H1 (cell line): ENCODE measurements at regions not wholly inside any gene's neighbourhood (a gene's known extent, or its start where the extent isn't known, plus 50 kb on each side); places are given as distances from the start of the nearest gene placed in this dataset.

Experiments used
- CTCF ChIA-PET: fragments of 300-600 bp; sonication (Branson Sonifier 250); formaldehyde crosslinking; loops from one replicate; lab custom pipeline; 2021; ENCODE audit not compliant: partially characterized antibody; lab: Charles Lee
- POLR2A ChIA-PET: fragments of 300-600 bp; sonication (Branson Sonifier 250); formaldehyde crosslinking; loops from one replicate; lab custom pipeline; 2021; ENCODE audit warnings: inconsistent platforms; ENCODE audit not compliant: partially characterized antibody; lab: Charles Lee
- DNase-seq, 2 experiments: peaks; one replicate each; pipeline versions ENCODE4 v3.0.0 to v3.0.0-alpha.2; 2010 to 2022; ENCODE audit warnings: low spot score in 2 of 2, low read depth in 1 of 2, mixed read lengths in 1 of 2
- FAIRE-seq: peaks from 2 replicates; lab custom pipeline; 2011; peaks lifted over from hg19 to GRCh38; lab: Jason Lieb, UNC
- H2AFZ ChIP-seq: 2 replicates; pipeline ENCODE4 v1.8.1; 2012; ENCODE audit warnings: low read length, inconsistent platforms
- H2AK5ac ChIP-seq: 2 replicates; pipeline ENCODE4 v1.6.1; 2013; ENCODE audit warnings: low read depth, low read length
- H2BK120ac ChIP-seq: replicated peaks from 2 replicates; pipeline ENCODE3; 2013; ENCODE audit warnings: low read depth, low read length, inconsistent platforms
- H2BK12ac ChIP-seq: 2 replicates; pipeline ENCODE4 v1.6.1; 2013; ENCODE audit warnings: low read depth, low read length
- H2BK15ac ChIP-seq: 2 replicates; pipeline ENCODE4 v1.6.1; 2013; ENCODE audit warnings: low read length
- H2BK20ac ChIP-seq: 2 replicates; pipeline ENCODE4 v1.6.1; 2013; ENCODE audit warnings: low read length
- H2BK5ac ChIP-seq: 2 replicates; pipeline ENCODE4 v1.6.1; 2013; ENCODE audit warnings: low read depth, low read length
- H3K14ac ChIP-seq: 2 replicates; pipeline ENCODE4 v1.6.1; 2013; ENCODE audit warnings: inconsistent platforms; ENCODE audit not compliant: insufficient read length
- H3K18ac ChIP-seq: 2 replicates; pipeline ENCODE4 v1.6.1; 2013; ENCODE audit warnings: low read length; ENCODE audit errors: extremely low read depth
- H3K23ac ChIP-seq: 2 replicates; pipeline ENCODE4 v1.6.1; 2013; ENCODE audit warnings: inconsistent platforms; ENCODE audit not compliant: insufficient read length
- H3K23me2 ChIP-seq: 2 replicates; pipeline ENCODE4 v1.6.1; 2013; ENCODE audit warnings: low read depth, low read length
- H3K27ac ChIP-seq: 2 replicates; pipeline ENCODE4 v1.6.1; 2011; ENCODE audit warnings: low read depth, low read length, inconsistent platforms
- H3K27me3 ChIP-seq, 4 experiments: replicated peaks in 1 of 4; 1 replicate in 1 of 4; 2 replicates in 3 of 4; pipeline versions ENCODE4 v1.6.1 to v1.8.1; 2011 to 2013; ENCODE audit warnings: low read length in 3 of 4, mild to moderate bottlenecking in 3 of 4, inconsistent platforms in 2 of 4, mixed read lengths in 2 of 4, moderate library complexity in 1 of 4; ENCODE audit not compliant: control insufficient read depth in 3 of 4, insufficient read depth in 3 of 4; ENCODE audit errors: extremely low read depth in 1 of 4
- H3K36me3 ChIP-seq, 4 experiments: 2 replicates each; pipeline versions ENCODE4 v1.6.1 to v1.8.1; 2011 to 2013; ENCODE audit warnings: mild to moderate bottlenecking in 4 of 4, low read length in 3 of 4, moderate library complexity in 2 of 4, control low read depth in 1 of 4, inconsistent platforms in 1 of 4; ENCODE audit not compliant: insufficient read depth in 4 of 4, control insufficient read depth in 2 of 4
- H3K4ac ChIP-seq: replicated peaks from 2 replicates; pipeline ENCODE3; 2013; ENCODE audit warnings: low read length, low read depth, mixed read lengths, inconsistent platforms; ENCODE audit not compliant: insufficient read length
- H3K4me1 ChIP-seq, 4 experiments: replicated peaks in 1 of 4; 1 replicate in 1 of 4; 2 replicates in 3 of 4; pipeline versions ENCODE4 v1.6.1 to v1.8.1; 2011 to 2013; ENCODE audit warnings: low read length in 3 of 4, inconsistent platforms in 2 of 4, mixed read lengths in 1 of 4; ENCODE audit not compliant: insufficient read depth in 4 of 4, control insufficient read depth in 3 of 4
- H3K4me2 ChIP-seq, 2 experiments: 2 replicates each; pipeline versions ENCODE4 v1.6.1 to v1.8.1; 2011 to 2013; ENCODE audit warnings: low read depth in 2 of 2, low read length in 2 of 2, control low read depth in 1 of 2, inconsistent platforms in 1 of 2, mild to moderate bottlenecking in 1 of 2; ENCODE audit not compliant: insufficient read depth in 1 of 2
- H3K4me3 ChIP-seq, 4 experiments: fragments of 200-600, 300-600 bp in 1 of 4; sonication (generic), shearing (Covaris generic), sonication (Bioruptor Twin) in 1 of 4; 2 replicates each; pipeline versions ENCODE4 v1.5.1 to v1.8.1; 2011 to 2016; ENCODE audit warnings: low read length in 4 of 4, low read depth in 3 of 4, control low read depth in 2 of 4, inconsistent platforms in 2 of 4, mild to moderate bottlenecking in 2 of 4, mixed read lengths in 1 of 4, moderate library complexity in 1 of 4; ENCODE audit not compliant: insufficient read depth in 2 of 4; ENCODE audit errors: extremely low read depth in 1 of 4
- H3K56ac ChIP-seq: replicated peaks from 2 replicates; pipeline ENCODE3; 2013; ENCODE audit warnings: low read depth, mild to moderate bottlenecking, mixed read lengths, low read length, inconsistent platforms; ENCODE audit not compliant: insufficient read length
- H3K79me1 ChIP-seq: 2 replicates; pipeline ENCODE4 v1.6.1; 2013; ENCODE audit warnings: low read depth, low read length, control low read depth
- H3K79me2 ChIP-seq, 2 experiments: 2 replicates each; pipeline versions ENCODE4 v1.6.1 to v1.8.1; 2012 to 2013; ENCODE audit warnings: low read length in 2 of 2, mild to moderate bottlenecking in 2 of 2, inconsistent platforms in 1 of 2; ENCODE audit not compliant: insufficient read depth in 2 of 2, control insufficient read depth in 1 of 2
- H3K9ac ChIP-seq, 4 experiments: replicated peaks in 1 of 4; 1 replicate in 1 of 4; 2 replicates in 3 of 4; pipeline versions ENCODE4 v1.6.1 to v1.8.1; 2011 to 2013; ENCODE audit warnings: low read depth in 3 of 4, low read length in 3 of 4, control low read depth in 2 of 4, mild to moderate bottlenecking in 2 of 4, moderate library complexity in 2 of 4, inconsistent platforms in 1 of 4; ENCODE audit errors: extremely low read depth in 1 of 4
- H3K9me3 ChIP-seq, 2 experiments: 2 replicates each; pipeline versions ENCODE4 v1.6.1 to v1.8.1; 2012 to 2013; ENCODE audit warnings: mild to moderate bottlenecking in 2 of 2, moderate library complexity in 2 of 2, control low read depth in 1 of 2, inconsistent platforms in 1 of 2, low read depth in 1 of 2, low read length in 1 of 2, mixed read lengths in 1 of 2; ENCODE audit not compliant: insufficient read depth in 2 of 2
- H4K20me1 ChIP-seq, 2 experiments: replicated peaks in 1 of 2; 2 replicates each; pipeline versions ENCODE3 to v1.8.1; 2011 to 2013; ENCODE audit warnings: inconsistent platforms in 2 of 2, low read length in 2 of 2, mild to moderate bottlenecking in 1 of 2; ENCODE audit not compliant: insufficient read depth in 2 of 2, control insufficient read depth in 1 of 2
- H4K5ac ChIP-seq: 2 replicates; pipeline ENCODE4 v1.6.1; 2013; ENCODE audit warnings: low read length, low read depth, mixed read lengths, inconsistent platforms; ENCODE audit not compliant: insufficient read length
- H4K8ac ChIP-seq: 2 replicates; pipeline ENCODE4 v1.8.0; 2013; ENCODE audit warnings: mild to moderate bottlenecking, moderate library complexity, low read length, inconsistent platforms; ENCODE audit not compliant: insufficient read depth; ENCODE audit errors: extremely low read depth
- H4K91ac ChIP-seq: replicated peaks from 2 replicates; pipeline ENCODE3; 2013; ENCODE audit warnings: low read length, mixed read lengths, inconsistent platforms; ENCODE audit not compliant: insufficient read length
- CBX8 ChIP-seq: fragments of 300-800, 300-1000 bp; sonication (generic); IDR thresholded peaks from 2 replicates; pipeline ENCODE4 v1.7.1; 2016; ENCODE audit warnings: low read depth, low read length, borderline replicate concordance
- CEBPB ChIP-seq: IDR thresholded peaks from 2 replicates; pipeline ENCODE4 v1.6.1; 2012; ENCODE audit warnings: low read depth, low read length
- CHD2 ChIP-seq: IDR thresholded peaks from 2 replicates; pipeline ENCODE4 v1.6.1; 2012; ENCODE audit warnings: low read length, improper control_type of control experiment
- GABPA ChIP-seq: IDR thresholded peaks from 2 replicates; pipeline ENCODE4 v1.6.1; 2011; ENCODE audit warnings: mild to moderate bottlenecking, low read length, moderate library complexity, borderline replicate concordance; ENCODE audit not compliant: insufficient read depth
- KDM4A ChIP-seq: IDR thresholded peaks from one replicate; pipeline ENCODE4 v1.7.1; 2012; ENCODE audit warnings: low read depth, mild to moderate bottlenecking, moderate library complexity, low read length, inconsistent platforms; ENCODE audit not compliant: severe bottlenecking
- MAX ChIP-seq: IDR thresholded peaks from 2 replicates; pipeline ENCODE4 v1.6.1; 2012; ENCODE audit warnings: inconsistent platforms
- POU5F1 ChIP-seq: IDR thresholded peaks from 2 replicates; pipeline ENCODE4 v1.6.1; 2011; ENCODE audit warnings: low read depth, mild to moderate bottlenecking, low read length, moderate library complexity
- RAD21 ChIP-seq, 2 experiments: IDR thresholded peaks in 1 of 2; conservative IDR thresholded peaks in 1 of 2; 2 replicates each; pipeline ENCODE4 v1.6.1; 2011; ENCODE audit warnings: low read depth in 2 of 2, low read length in 2 of 2, improper control_type of control experiment in 1 of 2, inconsistent platforms in 1 of 2, mild to moderate bottlenecking in 1 of 2, moderate library complexity in 1 of 2
- RBBP5 ChIP-seq: IDR thresholded peaks from 2 replicates; pipeline ENCODE4 v1.7.1; 2012; ENCODE audit warnings: low read depth, mild to moderate bottlenecking, inconsistent platforms, low read length, moderate library complexity, borderline replicate concordance
- SP2 ChIP-seq: IDR thresholded peaks from 2 replicates; pipeline ENCODE4 v1.6.1; 2012; ENCODE audit warnings: mild to moderate bottlenecking, low read length, inconsistent platforms
- SP4 ChIP-seq: IDR thresholded peaks from 2 replicates; pipeline ENCODE4 v1.6.1; 2012; ENCODE audit warnings: low read length, inconsistent platforms
- SRF ChIP-seq: IDR thresholded peaks from 2 replicates; pipeline ENCODE4 v1.6.1; 2011; ENCODE audit warnings: mild to moderate bottlenecking, low read depth, low read length, moderate library complexity
- TAF1 ChIP-seq: IDR thresholded peaks from 2 replicates; pipeline ENCODE4 v1.6.1; 2011; ENCODE audit warnings: mild to moderate bottlenecking, low read depth, low read length
- TCF12 ChIP-seq: IDR thresholded peaks from 2 replicates; pipeline ENCODE4 v1.6.1; 2011; ENCODE audit warnings: low read depth, mild to moderate bottlenecking, low read length
- ZNF274 ChIP-seq: IDR thresholded peaks from 2 replicates; pipeline ENCODE4 v1.7.0; 2012; ENCODE audit warnings: low read length, borderline replicate concordance; ENCODE audit errors: extremely low read depth
- WGBS, 2 experiments: shearing (Covaris generic) in 1 of 2; methylation state at CpG; one replicate each; pipeline versions ENCODE4 v1.1.6 to v1.1.7; 2013 to 2015; ENCODE audit warnings: low lambda C conversion rate in 2 of 2, mixed read lengths in 2 of 2, inconsistent platforms in 1 of 2, low coverage in 1 of 2, missing lambda C conversion rate in 1 of 2; ENCODE audit not compliant: insufficient replicate concordance in 2 of 2, insufficient coverage in 1 of 2, insufficient read length in 1 of 2; ENCODE audit errors: extremely low coverage in 1 of 2, missing lambda C conversion rate in 1 of 2; 5-methylcytosine and 5-hydroxymethylcytosine counted together

GRCh38 chr12:28622406-28622805 lies 432.1 kb downstream of the CCDC91 start:
- Histone ChIP-seq H3K79me2 (no peaks in the 10 kb centered on the region), H2AK5ac (no peak overlapping the region), H3K79me1 (no peaks in the 10 kb centered on the region), H3K4me3 (no peak overlapping the region), H2BK12ac (no peak overlapping the region), H3K14ac (no peak overlapping the region), H3K4me1 (no peaks in the 10 kb centered on the region), H3K27ac (no peak overlapping the region), H3K56ac (no peak overlapping the region), H4K91ac (no peak overlapping the region), H4K5ac (no peak overlapping the region), H3K18ac (no peak overlapping the region), H2BK20ac (no peak overlapping the region), H2AFZ (no peak overlapping the region), H2BK120ac (no peak overlapping the region), H3K36me3 (no peaks in the 10 kb centered on the region), H3K9me3 (no peaks in the 10 kb centered on the region), H4K8ac (no peak overlapping the region), H3K23me2 (no peaks in the 10 kb centered on the region), H2BK15ac (no peak overlapping the region), H3K9ac (no peak overlapping the region), H3K27me3 (no peaks in the 10 kb centered on the region), H3K4ac (no peak overlapping the region), H3K23ac (no peak overlapping the region), H4K20me1 (no peaks in the 10 kb centered on the region), H3K4me2 (no peak overlapping the region), H2BK5ac (no peak overlapping the region)
- no peak for DNase-seq
- CTCF ChIA-PET: interaction anchor here (1.9 kb wide), 1 partner anchor 250 kb away, joined by 4 read pairs; no protein-coding TSS in a partner anchor
- FAIRE-seq: no peak
- POLR2A ChIA-PET: no interaction called here
- TF ChIP-seq CBX8: no peak
- TF ChIP-seq POU5F1: no peak
- no peak for TF ChIP-seq ZNF274
- no peak for TF ChIP-seq GABPA
- TF ChIP-seq CEBPB: no peak
- no peak for TF ChIP-seq SRF
- TF ChIP-seq SP2: no peak
- no peak for TF ChIP-seq TCF12
- TF ChIP-seq RAD21 (IDR thresholded peaks at IDR 0.05 in 1 of 2, conservative IDR thresholded peaks at IDR 0.05 in 1 of 2; ENCODE audit: low read depth in 2 of 2, low read length in 2 of 2): no peak
- no peak for TF ChIP-seq CHD2
- TF ChIP-seq RBBP5: no peak
- TF ChIP-seq SP4: no peak
- TF ChIP-seq TAF1: no peak
- no peak for TF ChIP-seq KDM4A
- no peak for TF ChIP-seq MAX
- WGBS, 2 experiments: 91% methylated on average over 3 of the region's 3 CpGs; no CpG with 5 or more reads in 1 of the 2 experiments
